Keratinocyte (primary cell): ENCODE measurements at regions not wholly inside any gene's neighbourhood (a gene's known extent, or its start where the extent isn't known, plus 50 kb on each side); places are given as distances from the start of the nearest gene placed in this dataset.

Source experiments
- DNase-seq: peaks from one replicate; pipeline ENCODE4 v3.0.0-alpha.2; 2011; ENCODE audit warnings: low read depth, missing footprints, low spot score
- FAIRE-seq: peaks from 2 replicates; lab custom pipeline; 2011; peaks lifted over from hg19 to GRCh38; lab: Jason Lieb, UNC
- H2AFZ ChIP-seq: 2 replicates; pipeline ENCODE4 v1.6.0; 2012; ENCODE audit warnings: low read length, control low read depth, inconsistent platforms; ENCODE audit not compliant: control insufficient read depth
- H3K27ac ChIP-seq: 2 replicates; pipeline ENCODE4 v1.5.1; 2011; ENCODE audit warnings: low read length; ENCODE audit not compliant: control insufficient read depth, insufficient read depth
- H3K27me3 ChIP-seq: 3 replicates; pipeline ENCODE4 v1.6.0; 2011; ENCODE audit warnings: low read length; ENCODE audit not compliant: control insufficient read depth, insufficient read depth; ENCODE audit errors: extremely low read depth
- H3K36me3 ChIP-seq, 2 experiments: 2 replicates in 1 of 2; 3 replicates in 1 of 2; pipeline ENCODE4 v1.5.1; 2011; ENCODE audit warnings: low read length in 2 of 2, mild to moderate bottlenecking in 1 of 2; ENCODE audit not compliant: control insufficient read depth in 2 of 2, insufficient read depth in 2 of 2; ENCODE audit errors: extremely low read depth in 1 of 2
- H3K4me1 ChIP-seq: 3 replicates; pipeline ENCODE4 v1.5.1; 2011; ENCODE audit warnings: low read length; ENCODE audit not compliant: control insufficient read depth, insufficient read depth; ENCODE audit errors: extremely low read depth
- H3K4me2 ChIP-seq: 3 replicates; pipeline ENCODE4 v1.6.0; 2011; ENCODE audit warnings: low read depth, low read length; ENCODE audit not compliant: control insufficient read depth, insufficient read depth; ENCODE audit errors: extremely low read depth
- H3K4me3 ChIP-seq, 3 experiments: fragments of 200-600 bp in 1 of 3; sonication (generic) in 1 of 3; 2 replicates in 2 of 3; 3 replicates in 1 of 3; pipeline ENCODE4 v1.5.1; 2011 to 2016; ENCODE audit warnings: low read length in 3 of 3, mild to moderate bottlenecking in 3 of 3, control low read depth in 2 of 3, inconsistent platforms in 1 of 3, low read depth in 1 of 3, mixed read lengths in 1 of 3, mixed run types in 1 of 3, moderate library complexity in 1 of 3; ENCODE audit not compliant: control insufficient read depth in 2 of 3, insufficient read depth in 2 of 3; ENCODE audit errors: extremely low read depth in 1 of 3
- H3K79me2 ChIP-seq: 2 replicates; pipeline ENCODE4 v1.6.0; 2012; ENCODE audit warnings: low read length; ENCODE audit not compliant: control insufficient read depth, insufficient read depth
- H3K9ac ChIP-seq: 3 replicates; pipeline ENCODE4 v1.6.0; 2011; ENCODE audit warnings: low read length; ENCODE audit not compliant: control insufficient read depth, insufficient read depth; ENCODE audit errors: extremely low read depth
- H3K9me1 ChIP-seq: 3 replicates; pipeline ENCODE4 v1.6.0; 2011; ENCODE audit warnings: low read length; ENCODE audit not compliant: control insufficient read depth, insufficient read depth; ENCODE audit errors: extremely low read depth
- H3K9me3 ChIP-seq: 2 replicates; pipeline ENCODE4 v1.5.1; 2012; ENCODE audit warnings: low read depth, low read length; ENCODE audit not compliant: control insufficient read depth
- H4K20me1 ChIP-seq: 3 replicates; pipeline ENCODE4 v1.6.0; 2011; ENCODE audit warnings: low read length; ENCODE audit not compliant: control insufficient read depth, insufficient read depth; ENCODE audit errors: extremely low read depth
- EZH2 ChIP-seq: IDR thresholded peaks from one replicate; pipeline ENCODE4 v1.6.1; 2012; ENCODE audit warnings: inconsistent platforms, mild to moderate bottlenecking, low read length, moderate library complexity
- dilution Hi-C: fragments of 300-500 bp; cut with MboI; formaldehyde crosslinking; loops from one replicate; pipeline ENCODE4 v1.7.0; 2020; ENCODE audit warnings: low sequenced_read_pairs; ENCODE audit not compliant: extremely low pct_ligation_motif_present
- TF ChIP-seq, protein P1 (sequence below), 3 experiments: IDR thresholded peaks in 1 of 3; conservative IDR thresholded peaks in 1 of 3; optimal IDR thresholded peaks in 1 of 3; 2 replicates in 2 of 3; 3 replicates in 1 of 3; pipeline versions ENCODE3 to v1.5.1; 2011; ENCODE audit warnings: low read length in 3 of 3, mild to moderate bottlenecking in 3 of 3, moderate library complexity in 2 of 3, control low read depth in 1 of 3, inconsistent platforms in 1 of 3; ENCODE audit not compliant: insufficient read depth in 2 of 3; ENCODE audit errors: extremely low read depth in 1 of 3

DNA sequence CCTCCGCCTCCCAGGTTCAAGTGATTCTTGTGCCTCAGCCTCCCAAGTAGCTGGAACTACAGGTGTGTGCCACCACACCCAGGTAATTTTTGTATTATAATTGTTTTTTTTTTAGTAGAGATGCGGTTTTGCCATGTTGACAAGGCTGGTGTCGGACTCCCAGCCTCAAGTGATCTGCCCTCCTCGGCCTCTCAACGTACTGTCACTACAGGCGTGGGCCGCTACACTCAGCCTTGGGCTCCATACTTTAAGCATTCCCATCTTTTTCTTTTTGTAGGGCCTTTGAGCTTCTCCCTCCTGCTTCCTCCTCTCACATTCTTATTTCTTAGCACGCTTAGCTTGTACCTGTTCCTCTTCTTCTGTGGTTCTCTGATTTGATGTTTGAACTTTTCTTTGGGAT is 62.8 kb downstream of the SERPINA3 start:
- Histone ChIP-seq H3K4me1 (no peaks in the 10 kb centered on the region), H4K20me1 (no peaks in the 10 kb centered on the region), H3K27ac (no peak overlapping the region), H3K9ac (no peak overlapping the region), H2AFZ (no peak overlapping the region), H3K27me3 (no peaks in the 10 kb centered on the region), H3K4me3 (no peak overlapping the region), H3K36me3 (no peaks in the 10 kb centered on the region), H3K79me2 (no peaks in the 10 kb centered on the region), H3K9me3 (no peaks in the 10 kb centered on the region), H3K9me1 (no peaks in the 10 kb centered on the region), H3K4me2 (no peak overlapping the region)
- dilution Hi-C loops: no loop called here
- DNase-seq (no peak), FAIRE-seq (no peak)
- TF ChIP-seq, protein P1, sequence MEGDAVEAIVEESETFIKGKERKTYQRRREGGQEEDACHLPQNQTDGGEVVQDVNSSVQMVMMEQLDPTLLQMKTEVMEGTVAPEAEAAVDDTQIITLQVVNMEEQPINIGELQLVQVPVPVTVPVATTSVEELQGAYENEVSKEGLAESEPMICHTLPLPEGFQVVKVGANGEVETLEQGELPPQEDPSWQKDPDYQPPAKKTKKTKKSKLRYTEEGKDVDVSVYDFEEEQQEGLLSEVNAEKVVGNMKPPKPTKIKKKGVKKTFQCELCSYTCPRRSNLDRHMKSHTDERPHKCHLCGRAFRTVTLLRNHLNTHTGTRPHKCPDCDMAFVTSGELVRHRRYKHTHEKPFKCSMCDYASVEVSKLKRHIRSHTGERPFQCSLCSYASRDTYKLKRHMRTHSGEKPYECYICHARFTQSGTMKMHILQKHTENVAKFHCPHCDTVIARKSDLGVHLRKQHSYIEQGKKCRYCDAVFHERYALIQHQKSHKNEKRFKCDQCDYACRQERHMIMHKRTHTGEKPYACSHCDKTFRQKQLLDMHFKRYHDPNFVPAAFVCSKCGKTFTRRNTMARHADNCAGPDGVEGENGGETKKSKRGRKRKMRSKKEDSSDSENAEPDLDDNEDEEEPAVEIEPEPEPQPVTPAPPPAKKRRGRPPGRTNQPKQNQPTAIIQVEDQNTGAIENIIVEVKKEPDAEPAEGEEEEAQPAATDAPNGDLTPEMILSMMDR (optimal IDR thresholded peaks at IDR 0.05 in 1 of 3, IDR thresholded peaks at IDR 0.05 in 1 of 3, conservative IDR thresholded peaks at IDR 0.05 in 1 of 3; ENCODE audit: extremely low read depth in 1 of 3, insufficient read depth in 2 of 3, low read length in 3 of 3): no peak
- no peak for TF ChIP-seq EZH2

DNA sequence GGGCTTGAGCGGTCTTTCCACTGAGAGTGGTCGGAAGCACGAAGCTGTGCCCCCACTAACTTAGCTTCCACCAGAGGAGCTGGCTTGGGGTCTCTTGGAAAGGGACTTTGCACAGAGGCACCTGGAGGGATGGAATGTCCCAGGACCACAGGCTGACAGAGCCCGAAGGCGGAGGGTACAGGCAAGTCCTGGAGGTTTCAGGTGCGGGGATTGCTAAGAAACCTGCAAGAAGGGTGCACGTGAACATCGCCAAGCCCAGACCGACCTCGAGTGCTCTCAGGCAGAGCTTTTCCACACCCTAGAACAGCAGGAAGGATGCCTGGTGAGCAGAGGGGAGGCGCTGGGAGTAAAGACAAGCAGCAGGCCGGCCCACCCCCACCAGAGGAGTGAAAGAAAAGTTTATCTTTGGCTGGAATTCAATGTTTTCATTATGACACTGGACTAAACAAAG is 61.6 kb downstream of the SERPINA3 start:
- Histone ChIP-seq H2AFZ (no peak overlapping the region), H3K27me3 (no peaks in the 10 kb centered on the region), H3K4me2 (no peak overlapping the region), H3K9me1 (no peaks in the 10 kb centered on the region), H3K9ac (no peak overlapping the region), H3K9me3 (no peaks in the 10 kb centered on the region), H3K27ac (no peak overlapping the region), H3K36me3 (no peaks in the 10 kb centered on the region), H3K79me2 (no peaks in the 10 kb centered on the region), H3K4me1 (no peaks in the 10 kb centered on the region), H4K20me1 (no peaks in the 10 kb centered on the region), H3K4me3 (no peak overlapping the region)
- dilution Hi-C loops: no loop called here
- no peak for DNase-seq
- no peak for FAIRE-seq
- no peak for TF ChIP-seq EZH2
- TF ChIP-seq, protein P1 (optimal IDR thresholded peaks at IDR 0.05 in 1 of 3, IDR thresholded peaks at IDR 0.05 in 1 of 3, conservative IDR thresholded peaks at IDR 0.05 in 1 of 3; ENCODE audit: extremely low read depth in 1 of 3, insufficient read depth in 2 of 3, low read length in 3 of 3): no peak
